ENCODE measurements at regions not wholly inside any gene's neighbourhood (a gene's known extent, or its start where the extent isn't known, plus 50 kb on each side); places are given as distances from the start of the nearest gene placed in this dataset.

GRCh38 chr7:17142831-17143541 is 155.5 kb upstream of the AHR start:
- Mint-ChIP-seq H3K27ac (no peak overlapping the region), H3K4me1 (ENCODE audit: unreplicated experiment) (no peaks in the 10 kb centered on the region), H3K9me3 (no peaks in the 10 kb centered on the region), H3K4me3 (no peak overlapping the region), H3K36me3 (no peaks in the 10 kb centered on the region), H3K27me3 (no peaks in the 10 kb centered on the region)
- TF ChIP-seq CTCF (conservative IDR thresholded peaks at IDR 0.05) = no peak
- no peak for DNase-seq (ENCODE audit: extremely low spot score, unreplicated experiment)

GRCh38 chr7:17144322-17144721 is 154.1 kb upstream of the AHR start:
- no peak for TF ChIP-seq CTCF (conservative IDR thresholded peaks at IDR 0.05)
- no peak overlapping the region for H3K4me3 Mint-ChIP-seq
- no peaks in the 10 kb centered on the region for H3K4me1 Mint-ChIP-seq (ENCODE audit: unreplicated experiment)
- no peaks in the 10 kb centered on the region for H3K36me3 Mint-ChIP-seq
- DNase-seq (ENCODE audit: extremely low spot score, unreplicated experiment) = no peak
- no peaks in the 10 kb centered on the region for H3K27me3 Mint-ChIP-seq
- no peaks in the 10 kb centered on the region for H3K9me3 Mint-ChIP-seq
- no peak overlapping the region for H3K27ac Mint-ChIP-seq

GRCh38 chr7:17146621-17147020 is 151.8 kb upstream of the AHR start:
- TF ChIP-seq CTCF (conservative IDR thresholded peaks at IDR 0.05) = no peak
- H3K9me3 Mint-ChIP-seq = no peaks in the 10 kb centered on the region
- no peak overlapping the region for H3K4me3 Mint-ChIP-seq
- no peak overlapping the region for H3K27ac Mint-ChIP-seq
- DNase-seq (ENCODE audit: extremely low spot score, unreplicated experiment) = no peak
- no peaks in the 10 kb centered on the region for H3K27me3 Mint-ChIP-seq
- no peaks in the 10 kb centered on the region for H3K4me1 Mint-ChIP-seq (ENCODE audit: unreplicated experiment)
- H3K36me3 Mint-ChIP-seq = no peaks in the 10 kb centered on the region

- no peaks in the 10 kb centered on the region for H3K27me3 Mint-ChIP-seq
- H3K4me1 Mint-ChIP-seq (ENCODE audit: unreplicated experiment) = no peaks in the 10 kb centered on the region
- no peaks in the 10 kb centered on the region for H3K36me3 Mint-ChIP-seq
- H3K27ac Mint-ChIP-seq = no peak overlapping the region
- H3K4me3 Mint-ChIP-seq = no peak overlapping the region
- no peak for TF ChIP-seq CTCF (conservative IDR thresholded peaks at IDR 0.05)
- no peaks in the 10 kb centered on the region for H3K9me3 Mint-ChIP-seq
- DNase-seq (ENCODE audit: extremely low spot score, unreplicated experiment) = no peak
Measured at GRCh38 chr7:17147409-17147808, 151.0 kb upstream of the AHR start.

- Mint-ChIP-seq H3K27ac (no peak overlapping the region), H3K4me3 (no peak overlapping the region), H3K36me3 (no peaks in the 10 kb centered on the region), H3K27me3 (no peaks in the 10 kb centered on the region), H3K4me1 (ENCODE audit: unreplicated experiment) (no peaks in the 10 kb centered on the region), H3K9me3 (no peaks in the 10 kb centered on the region)
- no peak for DNase-seq (ENCODE audit: extremely low spot score, unreplicated experiment)
- no peak for TF ChIP-seq CTCF (conservative IDR thresholded peaks at IDR 0.05)
Measured at GRCh38 chr7:17150018-17150417, 148.4 kb upstream of the AHR start.

- no peak overlapping the region for H3K4me3 Mint-ChIP-seq
- no peaks in the 10 kb centered on the region for H3K27me3 Mint-ChIP-seq
- H3K9me3 Mint-ChIP-seq = no peaks in the 10 kb centered on the region
- no peak for TF ChIP-seq CTCF (conservative IDR thresholded peaks at IDR 0.05)
- no peaks in the 10 kb centered on the region for H3K36me3 Mint-ChIP-seq
- DNase-seq (ENCODE audit: extremely low spot score, unreplicated experiment) = no peak
- no peak overlapping the region for H3K27ac Mint-ChIP-seq
- H3K4me1 Mint-ChIP-seq (ENCODE audit: unreplicated experiment) = no peaks in the 10 kb centered on the region
Measured at GRCh38 chr7:17152721-17153120, 145.7 kb upstream of the AHR start.
